Germinal center (tissue), 1 donor: ENCODE measurements at regions not wholly inside any gene's neighbourhood (a gene's known extent, or its start where the extent isn't known, plus 50 kb on each side); places are given as distances from the start of the nearest gene placed in this dataset.
"Not testable (repeated sequence)": the region's sequence is repeated elsewhere in the genome, so short reads cannot be mapped to it uniquely, and the experiment has no call there.

Experiments used
- DNase-seq: peaks from one replicate; pipeline ENCODE4 v3.0.0; 2012; ENCODE audit warnings: mixed read lengths, low spot score

GRCh38 chr14:86990396-86990795, 1002.6 kb downstream of the GALC start:
- no peak for DNase-seq

DNA sequence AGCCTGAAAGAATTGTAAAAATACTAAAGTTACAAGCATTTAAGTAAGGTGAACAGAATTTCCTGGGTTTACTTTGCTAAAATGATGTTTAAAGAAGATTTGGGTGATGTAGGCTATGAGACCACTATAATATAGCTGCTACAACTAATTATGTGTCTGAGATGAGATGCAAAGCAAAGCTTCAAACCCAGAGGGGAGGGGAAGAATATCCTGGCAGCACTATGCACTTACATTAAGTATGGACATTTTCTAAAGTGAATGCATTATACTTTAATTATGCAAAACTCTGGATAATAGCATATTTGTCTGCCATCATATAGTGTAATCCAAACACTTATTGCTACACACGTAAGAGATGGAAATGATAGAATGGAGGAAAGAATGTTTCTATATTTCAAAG, 1003.7 kb downstream of the GALC start:
- no peak for DNase-seq

GRCh38 chr14:86987966-86988365, 1005.0 kb downstream of the GALC start:
- DNase-seq: no peak

DNA sequence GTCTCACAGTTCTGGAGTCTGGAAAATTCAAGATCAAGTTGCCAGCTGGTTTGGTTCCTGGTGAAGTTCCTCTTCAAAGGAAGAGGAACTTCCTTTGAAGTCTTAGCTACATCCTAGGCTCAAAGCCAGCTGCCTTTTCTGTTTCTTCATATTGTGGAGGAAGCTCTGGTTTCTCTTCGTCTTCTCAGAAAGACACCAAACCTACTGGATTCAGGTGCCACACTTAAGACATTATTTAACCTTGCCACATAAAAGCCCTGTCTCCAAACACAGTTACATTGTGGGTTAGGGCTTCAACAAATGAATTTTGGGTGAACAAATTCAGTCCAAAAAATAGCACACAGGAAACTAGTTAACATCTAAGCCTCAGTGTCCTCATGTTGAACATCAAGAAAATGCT, 1019.8 kb downstream of the GALC start:
- DNase-seq: no peak

DNA sequence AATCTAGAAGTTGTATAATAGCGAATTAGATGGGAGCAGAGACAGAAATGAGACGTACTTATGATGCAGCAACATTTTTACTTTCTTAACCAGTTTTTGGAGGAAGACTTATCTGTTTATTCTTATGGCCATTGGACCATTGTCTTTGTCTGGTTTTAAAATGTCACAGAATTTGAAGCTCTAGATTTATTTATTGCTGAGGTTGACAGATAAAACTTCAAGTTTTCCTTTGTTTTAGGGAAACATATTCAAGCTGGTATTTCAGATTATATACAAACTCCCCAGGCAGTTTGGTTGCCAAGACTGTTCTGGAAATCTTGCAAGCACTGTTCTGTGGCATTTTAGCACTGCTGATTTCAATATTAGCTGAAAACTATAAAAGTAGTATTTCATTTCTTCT, 1021.7 kb downstream of the GALC start:
- DNase-seq: no peak

- DNase-seq: no peak
Measured at GRCh38 chr14:86961106-86961716, 1031.8 kb downstream of the GALC start.

DNA sequence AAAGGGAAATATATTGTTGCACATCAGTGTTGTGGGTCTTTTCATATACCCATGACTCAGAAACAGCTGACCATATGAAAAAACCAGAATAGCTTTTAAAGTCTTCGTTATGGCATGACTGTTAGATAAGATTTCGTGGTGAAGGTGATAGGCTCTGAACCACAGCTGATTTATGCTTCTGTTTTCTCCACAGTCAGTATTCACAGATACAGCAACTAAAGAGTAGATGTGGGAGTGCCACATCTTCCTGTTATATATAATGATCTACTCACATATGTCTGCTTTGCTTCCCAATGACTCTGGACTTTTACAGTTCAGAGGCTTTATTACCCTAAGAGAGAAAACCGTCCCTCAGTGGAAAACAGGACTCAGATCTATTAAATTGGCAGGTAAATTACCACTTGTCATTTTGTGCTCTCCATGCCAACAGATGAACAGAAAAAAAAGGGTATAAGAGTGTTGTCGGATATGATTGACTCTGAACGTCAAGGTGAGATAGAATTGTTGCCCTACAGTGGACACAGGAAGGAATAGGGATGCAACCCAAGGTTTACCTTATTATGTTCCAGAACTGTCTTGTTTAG, 1037.1 kb downstream of the GALC start:
- no peak for DNase-seq

- no peak for DNase-seq
Measured at GRCh38 chr14:86954623-86955022, 1038.4 kb downstream of the GALC start.

DNA sequence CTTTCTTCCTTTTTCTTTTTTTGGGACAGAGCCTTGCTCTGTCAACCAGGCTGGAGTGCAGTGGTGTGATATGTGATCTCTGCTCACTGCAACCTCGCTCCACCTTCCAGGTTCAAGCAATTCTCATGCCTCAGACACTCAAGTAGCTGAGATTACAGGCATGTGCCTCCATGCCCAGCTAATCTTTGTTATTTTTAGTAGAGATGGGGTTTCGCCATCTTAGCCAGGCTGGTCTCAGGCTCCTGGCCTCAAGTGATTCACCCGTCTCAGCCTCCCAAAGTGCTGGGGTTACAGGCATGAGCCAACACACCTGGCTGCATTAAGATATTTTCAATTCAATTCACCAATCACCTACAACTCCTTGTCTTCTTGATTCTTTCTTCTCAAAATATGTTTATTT, 1046.5 kb downstream of the GALC start:
- no peak for DNase-seq

GRCh38 chr14:86944434-86944833, 1048.5 kb downstream of the GALC start:
- DNase-seq: no peak

GRCh38 chr14:86943391-86944365, 1049.3 kb downstream of the GALC start:
- DNase-seq: no peak

GRCh38 chr14:86942936-86943335, 1050.0 kb downstream of the GALC start:
- no peak for DNase-seq

DNA sequence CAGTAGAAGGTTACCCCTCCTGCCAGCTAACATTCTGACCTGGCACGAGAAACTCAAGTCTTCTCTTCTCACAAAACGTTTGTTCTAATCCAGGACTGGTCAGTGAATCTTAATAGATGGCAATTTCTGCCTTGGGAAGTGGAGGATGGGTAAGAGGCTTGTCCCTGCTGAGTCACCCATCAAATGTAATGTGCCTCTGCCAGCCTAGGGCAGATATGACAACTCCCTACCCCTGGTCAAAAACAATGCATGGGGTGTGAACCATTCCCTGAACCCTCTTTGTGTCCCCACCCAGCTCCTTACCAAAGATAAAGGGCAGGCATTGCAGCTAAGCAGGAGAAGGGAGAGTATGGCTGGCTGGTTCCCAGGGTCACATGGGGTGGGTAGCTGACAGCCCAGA, 1052.9 kb downstream of the GALC start:
- no peak for DNase-seq

DNA sequence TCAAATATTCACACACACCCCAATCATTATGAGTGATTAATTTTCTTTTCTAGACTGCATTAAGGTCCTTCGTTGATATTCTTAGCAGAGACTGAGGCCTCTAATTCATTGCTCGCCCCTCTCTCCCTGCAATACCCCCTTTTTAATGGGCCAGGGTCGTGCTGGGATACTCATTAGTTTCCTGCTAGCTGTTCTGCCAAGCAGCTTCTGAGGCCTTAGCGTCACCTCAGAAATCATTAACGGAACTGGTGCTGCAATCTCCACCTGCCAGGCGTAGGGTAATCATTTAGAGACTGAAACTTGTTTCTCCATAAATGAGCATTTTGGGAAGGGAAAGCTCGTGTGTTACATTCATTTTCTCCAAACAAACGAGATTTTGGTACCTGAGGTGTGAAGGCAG, 1054.7 kb downstream of the GALC start:
- DNase-seq: no peak

DNA sequence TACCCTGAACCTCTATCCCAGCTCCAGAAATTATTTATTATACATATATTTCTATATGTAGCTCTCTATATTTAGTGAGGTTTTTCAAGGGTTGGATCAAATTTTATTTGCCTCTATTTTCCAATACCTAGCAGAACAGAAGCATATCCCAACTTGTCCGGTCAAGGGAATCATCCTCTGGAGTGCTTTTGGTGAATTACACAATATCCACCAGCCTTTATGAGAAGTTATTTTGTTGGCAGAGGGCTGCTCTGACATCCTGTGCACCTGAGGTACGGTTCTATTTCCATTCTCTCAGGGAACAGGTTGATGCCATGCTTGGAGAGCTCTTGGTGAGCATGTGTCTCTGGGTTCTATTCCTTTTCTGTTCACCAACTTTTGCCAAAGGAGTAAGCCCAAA, 1056.4 kb downstream of the GALC start:
- DNase-seq: no peak

DNA sequence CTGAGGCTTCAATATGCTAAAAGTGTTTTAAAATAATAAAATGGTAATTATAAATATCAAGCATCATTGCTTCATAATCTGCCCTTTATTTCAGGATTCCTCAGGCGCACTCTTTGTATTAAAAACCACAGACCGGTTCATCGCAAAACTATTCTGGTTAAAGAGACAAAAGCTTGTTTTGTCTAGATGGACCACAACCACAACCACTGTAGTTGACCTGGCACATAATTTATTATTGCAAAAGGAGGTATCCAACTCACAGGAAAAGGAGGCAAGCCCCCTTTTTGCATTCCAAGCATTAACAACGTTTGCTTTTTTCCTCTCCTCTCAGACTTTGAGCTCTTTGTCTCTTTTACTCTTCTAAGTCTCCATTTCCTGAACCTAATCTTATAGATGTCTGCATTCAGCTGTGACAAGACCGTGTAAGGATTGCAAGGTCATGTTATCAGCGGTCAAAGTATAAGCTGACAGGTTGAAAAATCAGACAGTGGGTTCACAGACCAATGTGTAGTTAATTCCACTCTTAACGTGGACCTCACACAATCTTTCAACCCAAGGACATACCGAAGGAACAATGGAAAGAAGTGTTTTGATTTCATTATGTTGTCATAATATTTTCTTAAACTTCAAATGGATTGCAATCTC, 1057.6 kb downstream of the GALC start:
- DNase-seq: no peak

GRCh38 chr14:86933958-86934595, 1058.9 kb downstream of the GALC start:
- no peak for DNase-seq

DNA sequence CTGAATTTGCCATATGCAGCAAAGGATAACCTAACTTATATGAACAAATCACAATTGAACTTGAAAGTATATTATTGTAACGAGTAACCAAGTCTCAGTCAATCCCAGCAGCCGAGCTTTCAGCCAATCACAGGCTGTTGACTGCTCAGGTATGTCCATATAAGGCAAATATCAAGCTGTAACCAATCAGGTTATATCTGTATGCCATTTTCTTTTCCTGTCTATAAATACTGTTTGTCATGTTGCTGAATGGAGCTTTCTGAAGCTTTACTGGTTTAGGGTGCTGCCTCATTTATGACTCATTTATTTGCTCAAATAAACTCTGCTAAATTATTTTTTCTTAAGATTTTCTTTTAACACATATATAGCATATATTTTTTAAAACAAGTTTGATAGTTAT, 1059.5 kb downstream of the GALC start:
- DNase-seq: no peak

DNA sequence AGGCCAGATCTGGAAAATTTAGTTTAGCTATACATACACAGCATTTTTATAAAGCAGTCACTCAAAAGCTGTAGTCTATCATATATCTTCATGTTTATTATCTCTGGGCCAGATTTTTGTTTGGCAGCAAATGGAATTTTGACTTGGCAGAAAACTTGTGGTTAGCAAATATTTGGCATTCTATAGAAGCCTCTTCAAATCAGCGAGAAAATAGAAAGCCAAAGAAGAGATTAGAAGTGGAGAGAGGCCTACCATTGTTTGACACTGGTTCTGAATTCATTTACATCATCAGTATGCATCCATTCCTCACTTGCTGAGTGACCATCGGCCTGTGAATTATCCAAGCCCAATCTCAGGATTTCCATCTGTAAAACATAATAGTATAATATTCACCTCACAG, 1077.6 kb downstream of the GALC start:
- no peak for DNase-seq

DNA sequence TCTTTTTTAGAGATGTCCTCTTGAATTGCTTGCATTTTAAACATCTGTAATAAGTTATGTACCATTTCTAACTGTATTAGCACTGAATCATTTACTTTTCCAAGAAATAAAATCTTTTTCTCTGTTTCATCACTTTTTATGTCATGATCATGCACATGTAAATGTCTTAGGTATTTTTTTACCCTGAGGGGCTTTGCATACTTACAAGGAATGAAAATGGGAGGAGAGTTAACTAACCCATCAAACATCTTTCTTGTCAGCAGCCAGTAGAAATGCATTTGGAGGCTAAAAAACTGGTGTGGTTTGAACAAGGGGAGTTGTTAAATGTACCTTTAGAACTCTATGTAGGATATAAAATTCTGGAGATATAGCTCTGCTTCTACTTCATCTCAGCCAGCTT, 1080.3 kb downstream of the GALC start:
- DNase-seq: no peak

- no peak for DNase-seq
Measured at GRCh38 chr14:86911486-86911885, 1081.5 kb downstream of the GALC start.

DNA sequence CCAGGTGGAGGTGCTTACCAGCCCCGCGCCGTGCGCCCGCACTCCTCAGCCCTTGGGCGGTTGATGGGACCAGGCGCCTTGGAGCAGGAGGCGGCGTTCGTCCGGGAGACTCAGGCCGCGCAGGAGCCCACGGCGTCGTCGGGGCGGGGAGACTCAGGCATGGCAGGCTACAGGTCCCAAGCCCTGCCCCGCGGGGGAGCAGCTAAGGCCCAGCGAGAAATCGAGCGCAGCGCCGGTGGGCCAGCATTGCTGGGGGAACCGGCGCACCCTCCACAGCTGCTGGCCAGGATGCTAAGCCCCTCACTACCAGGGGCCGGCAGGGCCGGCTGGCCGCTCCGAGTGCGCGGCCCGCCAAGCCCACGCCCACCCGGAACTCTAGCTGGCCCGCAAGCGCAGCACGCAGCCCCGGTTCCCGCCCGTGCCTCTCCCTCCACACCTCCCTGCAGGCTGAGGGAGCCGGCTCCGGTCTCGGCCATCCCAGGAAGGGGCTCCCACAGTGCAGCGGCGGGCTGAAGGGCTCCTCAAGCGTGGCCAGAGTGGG, 1087.5 kb downstream of the GALC start:
- DNase-seq: not testable (repeated sequence)
